ENCODE measurements at regions not wholly inside any gene's neighbourhood (a gene's known extent, or its start where the extent isn't known, plus 50 kb on each side); places are given as distances from the start of the nearest gene placed in this dataset.

- no peaks in the 10 kb centered on the region for H3K4me1 ChIP-seq
- intact Hi-C loops (cut with DNase I) = no loop called here
- H3K36me3 ChIP-seq = no peaks in the 10 kb centered on the region
- DNase-seq (no peak), ATAC-seq (peak in 1 of 4 donors; percentile 76)
- no peak overlapping the region for H3K27ac ChIP-seq
- no peaks in the 10 kb centered on the region for H3K27me3 ChIP-seq
- no peaks in the 10 kb centered on the region for H3K9me3 ChIP-seq
- H3K4me3 ChIP-seq = no peak overlapping the region
- 38% methylated on average over 3 of the region's 3 CpGs for WGBS (ENCODE audit: insufficient coverage, low coverage, low lambda C conversion rate, missing lambda C conversion rate)
- no peak for TF ChIP-seq POLR2A (IDR thresholded peaks at IDR 0.05)
- no peak for TF ChIP-seq CTCF (IDR thresholded peaks at IDR 0.05)
These were observed 62.0 kb upstream of the LMNTD1 start for GRCh38 chr12:25615119-25615518.

- Histone ChIP-seq H3K4me3 (no peak overlapping the region), H3K4me1 (no peaks in the 10 kb centered on the region), H3K36me3 (no peaks in the 10 kb centered on the region), H3K27me3 (no peaks in the 10 kb centered on the region), H3K27ac (no peak overlapping the region), H3K9me3 (no peaks in the 10 kb centered on the region)
- DNase-seq (no peak), ATAC-seq (no peak)
- intact Hi-C loops (cut with DNase I) = no loop called here
- WGBS (ENCODE audit: insufficient coverage, low coverage, low lambda C conversion rate, missing lambda C conversion rate) = 79% methylated on average over 1 of the region's 1 CpG
- TF ChIP-seq POLR2A (IDR thresholded peaks at IDR 0.05) = no peak
- TF ChIP-seq CTCF (IDR thresholded peaks at IDR 0.05) = no peak
These were observed 63.2 kb upstream of the LMNTD1 start for GRCh38 chr12:25616286-25616685.

- ATAC-seq = no peak
- H3K9me3 ChIP-seq = no peaks in the 10 kb centered on the region
- no peaks in the 10 kb centered on the region for H3K4me1 ChIP-seq
- no peak overlapping the region for H3K27ac ChIP-seq
- TF ChIP-seq CTCF (IDR thresholded peaks at IDR 0.05) = no peak
- no peak for TF ChIP-seq POLR2A (IDR thresholded peaks at IDR 0.05)
- H3K27me3 ChIP-seq = no peaks in the 10 kb centered on the region
- no peak overlapping the region for H3K4me3 ChIP-seq
- intact Hi-C loops (cut with DNase I) = no loop called here
- H3K36me3 ChIP-seq = no peaks in the 10 kb centered on the region
- WGBS (ENCODE audit: insufficient coverage, low coverage, low lambda C conversion rate, missing lambda C conversion rate) = no CpG with 5 or more reads among the region's 1 CpG
- no peak for DNase-seq
These were observed 64.9 kb upstream of the LMNTD1 start for GRCh38 chr12:25617991-25618390.

- 83% methylated on average over 1 of the region's 1 CpG for WGBS (ENCODE audit: insufficient coverage, low coverage, low lambda C conversion rate, missing lambda C conversion rate)
- no peak for DNase-seq
- intact Hi-C loops (cut with DNase I) = no loop called here
- no peak overlapping the region for H3K27ac ChIP-seq
- H3K36me3 ChIP-seq = no peaks in the 10 kb centered on the region
- no peaks in the 10 kb centered on the region for H3K27me3 ChIP-seq
- H3K4me1 ChIP-seq = no peaks in the 10 kb centered on the region
- no peak overlapping the region for H3K4me3 ChIP-seq
- no peak for ATAC-seq
- TF ChIP-seq CTCF (IDR thresholded peaks at IDR 0.05) = no peak
- no peak for TF ChIP-seq POLR2A (IDR thresholded peaks at IDR 0.05)
- H3K9me3 ChIP-seq = no peaks in the 10 kb centered on the region
These were observed 70.7 kb upstream of the LMNTD1 start for GRCh38 chr12:25623816-25624215.

GRCh38 chr12:25625146-25625545 lies 72.1 kb upstream of the LMNTD1 start:
- H3K4me3 ChIP-seq = no peak overlapping the region
- H3K9me3 ChIP-seq = no peaks in the 10 kb centered on the region
- DNase-seq (no peak), ATAC-seq (no peak)
- no peaks in the 10 kb centered on the region for H3K36me3 ChIP-seq
- no peak overlapping the region for H3K27ac ChIP-seq
- 43% methylated on average over 2 of the region's 2 CpGs for WGBS (ENCODE audit: insufficient coverage, low coverage, low lambda C conversion rate, missing lambda C conversion rate)
- no peak for TF ChIP-seq CTCF (IDR thresholded peaks at IDR 0.05)
- no peak for TF ChIP-seq POLR2A (IDR thresholded peaks at IDR 0.05)
- no peaks in the 10 kb centered on the region for H3K4me1 ChIP-seq
- no peaks in the 10 kb centered on the region for H3K27me3 ChIP-seq
- intact Hi-C loops (cut with DNase I) = no loop called here
